ENCODE measurements at regions not wholly inside any gene's neighbourhood (a gene's known extent, or its start where the extent isn't known, plus 50 kb on each side); places are given as distances from the start of the nearest gene placed in this dataset.

- DNase-seq (ENCODE audit: low spot score) = no peak
Observed at GRCh38 chr1:234975941-234976860, 152.4 kb downstream of the TOMM20 start.

GRCh38 chr1:234975122-234975940, 153.3 kb downstream of the TOMM20 start:
- peak; percentile 82 for DNase-seq (ENCODE audit: low spot score)

DNA sequence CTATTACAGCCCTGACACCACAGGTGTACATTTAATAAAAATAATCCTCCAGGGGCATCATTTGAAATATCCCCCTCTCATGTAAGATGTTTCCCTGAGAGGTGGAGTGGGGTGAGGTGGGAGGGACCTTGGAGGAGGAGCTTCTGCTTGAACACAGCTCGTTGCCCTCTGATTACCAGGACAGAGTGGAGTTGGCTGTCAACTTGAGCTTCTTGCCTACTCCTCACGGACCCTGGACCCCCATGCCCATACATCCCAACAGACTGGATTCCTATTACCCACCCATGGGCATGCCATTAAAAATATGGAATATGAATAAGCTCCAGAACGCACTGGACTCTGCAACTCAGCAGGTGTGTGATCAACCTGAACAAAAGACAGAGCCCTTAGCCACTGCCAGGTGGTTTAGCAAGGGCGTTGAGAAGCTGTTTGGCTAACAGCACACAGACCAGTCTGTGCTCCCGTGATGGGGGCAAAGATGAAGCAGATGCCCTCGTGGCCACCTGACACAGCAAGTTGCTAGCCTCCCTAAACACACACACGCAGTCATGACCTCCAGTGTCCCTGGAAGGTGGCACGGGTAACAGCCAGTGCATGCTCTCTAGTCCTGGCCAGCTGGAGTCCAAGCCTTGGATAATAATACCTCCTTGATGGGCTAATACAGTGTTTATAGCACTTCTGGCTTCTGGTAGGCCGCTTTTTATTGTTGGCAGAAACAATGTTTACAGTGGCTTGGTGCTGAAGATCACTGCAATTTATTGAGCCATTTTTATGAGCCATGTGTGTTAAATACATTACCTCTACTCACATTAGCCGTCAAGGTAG, 155.0 kb downstream of the TOMM20 start:
- no peak for DNase-seq (ENCODE audit: low spot score)

DNA sequence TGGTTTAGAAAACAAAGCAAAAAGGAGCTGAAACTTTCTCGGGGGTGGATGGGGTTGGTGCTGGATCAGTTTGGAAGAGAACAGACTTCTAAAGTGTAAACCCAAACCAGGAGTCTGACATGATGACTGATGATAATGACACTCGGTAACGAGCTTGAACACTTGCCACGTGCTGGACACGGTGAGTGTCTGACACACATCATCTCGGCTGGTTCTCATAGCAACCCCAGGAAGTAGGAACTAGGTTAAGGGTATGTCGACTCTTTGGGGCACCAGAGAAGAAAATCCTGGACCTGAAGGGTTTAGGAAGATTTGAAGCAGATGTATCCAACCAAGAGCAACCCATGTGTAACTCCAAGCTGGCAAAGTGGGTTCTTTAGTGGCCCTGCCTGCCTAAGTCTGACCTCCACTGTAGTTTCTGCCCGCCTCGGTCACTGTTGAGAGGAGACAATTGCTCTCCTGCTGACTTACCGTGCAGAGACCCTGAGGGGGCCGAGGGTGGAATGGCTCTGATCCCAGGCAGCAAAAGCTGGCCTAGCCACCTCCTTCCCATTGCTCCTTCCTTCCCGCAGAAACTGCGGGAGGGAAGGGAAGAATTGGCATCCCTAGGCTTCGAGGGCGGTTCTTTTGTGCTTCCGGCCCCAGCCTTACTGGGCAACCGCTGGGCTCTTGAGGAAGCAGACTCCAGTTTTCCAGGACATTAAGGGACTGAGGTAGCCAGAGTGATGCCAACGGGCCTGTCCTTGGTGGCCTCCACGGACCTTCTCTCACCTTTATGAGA, 156.0 kb downstream of the TOMM20 start:
- DNase-seq (ENCODE audit: low spot score) = no peak

GRCh38 chr1:234971586-234972297, 156.9 kb downstream of the TOMM20 start:
- no peak for DNase-seq (ENCODE audit: low spot score)

DNA sequence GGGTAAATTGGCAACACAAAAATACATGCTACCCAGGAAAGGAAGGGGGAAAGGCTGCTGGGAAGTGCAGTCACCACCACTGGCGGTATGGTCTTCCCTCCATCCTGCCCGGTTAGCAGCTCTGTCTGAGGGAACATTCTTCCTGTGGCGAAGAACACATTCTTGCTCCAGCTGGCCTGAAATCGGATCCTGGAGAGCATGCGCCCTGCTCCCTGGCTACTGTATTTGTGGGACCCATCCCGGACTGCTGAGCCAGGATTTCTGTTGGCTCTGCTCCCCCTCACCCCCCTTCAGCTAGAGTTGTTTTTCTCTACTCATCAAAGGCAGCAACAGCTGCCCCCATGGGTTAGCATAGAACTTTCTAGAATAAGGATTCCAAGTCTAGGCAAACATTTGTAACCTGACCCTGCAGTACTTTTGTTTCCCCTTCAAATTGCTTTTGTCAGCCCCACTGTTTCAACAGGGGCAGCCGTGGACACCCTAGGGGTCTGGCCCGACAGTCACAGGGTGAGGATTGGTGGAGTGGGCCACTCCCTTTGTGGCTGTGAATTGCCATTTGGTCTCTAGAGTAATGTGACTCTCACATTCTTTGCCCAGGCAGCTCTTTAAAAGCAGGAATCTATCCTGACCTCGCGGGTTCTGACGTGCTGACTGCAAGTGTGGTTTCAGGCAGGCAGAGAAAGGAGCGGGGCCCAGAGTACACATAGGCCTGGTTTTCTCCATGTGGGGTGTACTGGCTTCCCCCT, 157.7 kb downstream of the TOMM20 start:
- DNase-seq (ENCODE audit: low spot score) = peak; percentile 80

- no peak for DNase-seq (ENCODE audit: low spot score)
Observed at GRCh38 chr1:234970401-234970730, 158.3 kb downstream of the TOMM20 start.

- no peak for DNase-seq (ENCODE audit: low spot score)
Observed at GRCh38 chr1:234969581-234970400, 158.8 kb downstream of the TOMM20 start.

DNA sequence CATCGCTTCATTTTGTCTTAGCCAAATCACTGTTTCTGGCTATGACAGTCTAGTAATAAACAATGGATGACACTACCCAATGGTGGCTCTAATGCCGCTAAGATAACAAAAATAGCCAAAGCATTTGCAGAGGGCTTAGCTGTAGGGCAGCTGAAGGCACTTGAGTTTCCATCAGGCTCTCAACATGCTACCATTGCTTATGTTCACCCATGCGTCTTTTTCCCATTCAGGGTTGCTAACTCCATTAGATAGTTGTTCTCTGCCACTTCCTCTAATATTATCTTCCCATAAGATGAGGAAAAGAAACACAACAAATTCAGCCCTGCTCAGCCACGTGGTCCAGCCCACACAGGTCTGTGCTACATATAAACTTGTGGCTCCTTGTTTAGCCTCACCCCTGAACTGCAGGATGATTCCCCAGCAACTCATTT, 159.6 kb downstream of the TOMM20 start:
- no peak for DNase-seq (ENCODE audit: low spot score)

DNA sequence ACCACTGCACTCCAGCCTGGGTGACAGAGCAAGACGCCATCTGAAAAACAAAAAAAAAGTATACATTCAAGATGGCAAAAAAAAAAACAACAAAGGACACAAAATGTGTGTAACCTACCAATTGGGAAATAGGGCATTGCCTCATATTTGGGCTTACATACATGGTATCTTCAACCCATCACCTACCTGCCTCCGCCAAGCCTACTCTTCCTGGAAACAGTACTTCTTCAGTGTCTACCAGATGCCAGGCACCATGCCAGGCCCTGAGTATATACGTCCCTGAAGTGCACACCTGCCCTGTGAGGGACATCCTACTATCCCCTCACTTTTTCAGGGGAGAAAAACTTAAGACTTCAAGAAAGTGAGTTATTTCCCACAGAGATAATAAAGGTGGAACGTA, 160.2 kb downstream of the TOMM20 start:
- DNase-seq (ENCODE audit: low spot score) = no peak

- no peak for DNase-seq (ENCODE audit: low spot score)
Observed at GRCh38 chr1:234967121-234967520, 161.5 kb downstream of the TOMM20 start.

GRCh38 chr1:234965111-234965510, 163.5 kb downstream of the TOMM20 start:
- no peak for DNase-seq (ENCODE audit: low spot score)

DNA sequence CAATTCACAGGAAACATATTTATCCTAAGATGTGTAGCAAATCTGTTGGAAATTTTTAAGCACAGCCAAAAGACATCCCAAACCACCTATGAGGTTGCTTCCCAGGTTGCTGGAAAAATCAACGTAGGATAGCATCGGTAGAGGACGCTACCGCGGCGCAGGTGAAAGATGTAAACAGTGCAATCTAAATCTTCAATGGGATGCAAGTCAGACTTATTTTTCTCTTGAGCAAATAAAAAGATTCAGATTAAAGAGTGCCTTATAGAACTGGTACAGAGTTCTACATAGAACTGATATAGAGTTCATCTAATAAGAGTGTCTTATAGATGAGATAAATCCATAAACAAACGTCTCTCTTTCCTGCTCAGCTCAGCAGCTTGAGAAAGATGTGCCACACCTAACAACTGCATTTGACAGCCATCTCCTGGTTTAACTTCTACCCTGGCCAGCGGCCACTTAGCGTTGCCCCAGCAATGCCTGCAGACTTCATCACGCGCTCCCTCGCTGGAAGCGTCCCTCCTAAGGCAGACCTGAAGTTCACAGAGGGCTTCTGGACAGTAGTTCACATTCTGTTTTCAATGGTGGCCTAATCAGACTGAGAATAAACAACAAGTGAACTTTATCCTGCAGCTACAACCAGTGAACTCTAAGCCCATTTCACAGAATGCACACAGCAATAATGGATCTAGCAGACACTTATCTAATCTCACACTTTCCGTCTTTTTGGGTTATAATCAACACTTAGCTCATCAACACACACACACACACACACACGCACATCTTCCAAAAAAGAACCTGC, 164.5 kb downstream of the TOMM20 start:
- peak; percentile 75 for DNase-seq (ENCODE audit: low spot score)

- DNase-seq (ENCODE audit: low spot score) = peak; percentile 87
Observed at GRCh38 chr1:234963180-234963903, 165.3 kb downstream of the TOMM20 start.

GRCh38 chr1:234962340-234962989, 166.2 kb downstream of the TOMM20 start:
- no peak for DNase-seq (ENCODE audit: low spot score)

- peak; percentile 63 for DNase-seq (ENCODE audit: low spot score)
Observed at GRCh38 chr1:234961456-234962339, 166.9 kb downstream of the TOMM20 start.
